ENCODE measurements at regions not wholly inside any gene's neighbourhood (a gene's known extent, or its start where the extent isn't known, plus 50 kb on each side); places are given as distances from the start of the nearest gene placed in this dataset.

- no peak for TF ChIP-seq ZSCAN29 (IDR thresholded peaks at IDR 0.05)
- no peak for TF ChIP-seq FOS (IDR thresholded peaks at IDR 0.05; ENCODE audit: borderline replicate concordance, extremely low read depth, insufficient read length)
- TF ChIP-seq JUND (IDR thresholded peaks at IDR 0.05; ENCODE audit: low read depth, low read length) = no peak
Measured at GRCh38 chr2:17227856-17228255, 290.4 kb downstream of the RAD51AP2 start (continued).

GRCh38 chr2:17226941-17227490 is 291.2 kb downstream of the RAD51AP2 start:
- ChIA-PET RAD21 (ENCODE audit: unreplicated experiment) (no interaction called here), SMC1A (ENCODE audit: uncharacterized antibody, unreplicated experiment) (interaction anchor here (0.6 to 0.7 kb wide), 2 partner anchors 68 to 121 kb away, joined by 3 read pairs; no protein-coding TSS in a partner anchor), CTCF (interaction anchor here (0.7 to 0.8 kb wide), 2 partner anchors 9 to 47 kb away, joined by 3 read pairs; no protein-coding TSS in a partner anchor), POLR2A (no interaction called here)
- Histone ChIP-seq H3K27ac (ENCODE audit: control insufficient read depth, insufficient read depth) (no peak overlapping the region), H3K4me2 (ENCODE audit: control insufficient read depth, insufficient read depth) (no peak overlapping the region), H3K4me3 (no peak overlapping the region), H4K20me1 (ENCODE audit: control insufficient read depth, insufficient read depth) (no peaks in the 10 kb centered on the region), H3K9ac (ENCODE audit: control insufficient read depth, insufficient read depth, low read length) (no peak overlapping the region), H2AFZ (ENCODE audit: control insufficient read depth, low read depth, low read length) (no peak overlapping the region), H3K27me3 (replicated peaks in 1 of 2; ENCODE audit: control insufficient read depth in 2 of 2, insufficient read depth in 2 of 2, low read length in 1 of 2) (no peaks in the 10 kb centered on the region), H3K9me3 (replicated peaks; ENCODE audit: control insufficient read depth, insufficient read depth, low read length) (no peaks in the 10 kb centered on the region), H3K79me2 (ENCODE audit: control insufficient read depth, insufficient read depth, low read length) (no peaks in the 10 kb centered on the region), H3K4me1 (ENCODE audit: control insufficient read depth, insufficient read depth, low read length) (no peaks in the 10 kb centered on the region), H3K36me3 (ENCODE audit: control insufficient read depth in 2 of 2, insufficient read depth in 2 of 2, low read length in 1 of 2) (no peaks in the 10 kb centered on the region)
- TF ChIP-seq SMAD1 (IDR thresholded peaks at IDR 0.05; ENCODE audit: low read depth, partially characterized antibody) (no peak), SRF (IDR thresholded peaks at IDR 0.05; ENCODE audit: low read depth in 2 of 2, low read length in 2 of 2) (no peak), EGR1 (IDR thresholded peaks at IDR 0.05; ENCODE audit: borderline replicate concordance in 1 of 2, low read depth in 2 of 2, low read length in 2 of 2) (no peak), USF1 (IDR thresholded peaks at IDR 0.05; ENCODE audit: borderline replicate concordance, extremely low read length, insufficient read depth, low read depth, low read length) (no peak), CHD4 (IDR thresholded peaks at IDR 0.05) (no peak), CBX3 (IDR thresholded peaks at IDR 0.05; ENCODE audit: borderline replicate concordance, low read depth) (no peak), ZNF592 (IDR thresholded peaks at IDR 0.05) (no peak), PAX5 (IDR thresholded peaks at IDR 0.05; ENCODE audit: borderline replicate concordance, low read depth, low read length) (no peak), FOXM1 (IDR thresholded peaks at IDR 0.05; ENCODE audit: low read depth, low read length) (no peak), HDAC6 (IDR thresholded peaks at IDR 0.05; ENCODE audit: unreplicated experiment) (no peak), STAT1 (conservative IDR thresholded peaks at IDR 0.05) (no peak)
- DNase-seq (ENCODE audit: low read depth, low spot score) (no peak), FAIRE-seq (no peak), ATAC-seq (no peak)
- intact Hi-C loops (cut with micrococcal nuclease; ENCODE audit: unreplicated experiment) = no loop called here
- in situ Hi-C loops (cut with MboI) = no loop called here
- no TSS peak for BruUV-seq (replicated peaks)
